ENCODE measurements at regions not wholly inside any gene's neighbourhood (a gene's known extent, or its start where the extent isn't known, plus 50 kb on each side); places are given as distances from the start of the nearest gene placed in this dataset.

GRCh38 chr3:130627143-130627855 is 110.3 kb downstream of the COL6A6 start:
- TF ChIP-seq JUND (IDR thresholded peaks at IDR 0.05) (no peak), RXRA (IDR thresholded peaks at IDR 0.05) (peak; percentile 31 to 44), EGR1 (IDR thresholded peaks at IDR 0.05; ENCODE audit: low read depth in 2 of 2) (no peak)
- TF ChIP-seq, protein P1, sequence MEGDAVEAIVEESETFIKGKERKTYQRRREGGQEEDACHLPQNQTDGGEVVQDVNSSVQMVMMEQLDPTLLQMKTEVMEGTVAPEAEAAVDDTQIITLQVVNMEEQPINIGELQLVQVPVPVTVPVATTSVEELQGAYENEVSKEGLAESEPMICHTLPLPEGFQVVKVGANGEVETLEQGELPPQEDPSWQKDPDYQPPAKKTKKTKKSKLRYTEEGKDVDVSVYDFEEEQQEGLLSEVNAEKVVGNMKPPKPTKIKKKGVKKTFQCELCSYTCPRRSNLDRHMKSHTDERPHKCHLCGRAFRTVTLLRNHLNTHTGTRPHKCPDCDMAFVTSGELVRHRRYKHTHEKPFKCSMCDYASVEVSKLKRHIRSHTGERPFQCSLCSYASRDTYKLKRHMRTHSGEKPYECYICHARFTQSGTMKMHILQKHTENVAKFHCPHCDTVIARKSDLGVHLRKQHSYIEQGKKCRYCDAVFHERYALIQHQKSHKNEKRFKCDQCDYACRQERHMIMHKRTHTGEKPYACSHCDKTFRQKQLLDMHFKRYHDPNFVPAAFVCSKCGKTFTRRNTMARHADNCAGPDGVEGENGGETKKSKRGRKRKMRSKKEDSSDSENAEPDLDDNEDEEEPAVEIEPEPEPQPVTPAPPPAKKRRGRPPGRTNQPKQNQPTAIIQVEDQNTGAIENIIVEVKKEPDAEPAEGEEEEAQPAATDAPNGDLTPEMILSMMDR (IDR thresholded peaks at IDR 0.05; ENCODE audit: low read depth, low read length, missing input control), result no peak

Measured in liver (tissue), 3 donors.